ENCODE measurements at regions not wholly inside any gene's neighbourhood (a gene's known extent, or its start where the extent isn't known, plus 50 kb on each side); places are given as distances from the start of the nearest gene placed in this dataset.

- Histone ChIP-seq H3K9me3 (no peaks in the 10 kb centered on the region), H3K4me1 (no peaks in the 10 kb centered on the region), H3K36me3 (ENCODE audit: insufficient read depth in 1 of 2, low read depth in 1 of 2) (no peaks in the 10 kb centered on the region), H3K4me3 (no peak overlapping the region), H3K27ac (no peak overlapping the region), H3K27me3 (ENCODE audit: insufficient read depth in 3 of 3, low read length in 2 of 3) (no peaks in the 10 kb centered on the region)
- WGBS, 3 donors = 83 to 89% (median 85%) methylated on average over 9 of the region's 9 CpGs
- intact Hi-C loops (cut with DNase I) = no loop called here
- no peak for ATAC-seq
- no peak for DNase-seq
- TF ChIP-seq, protein P1, sequence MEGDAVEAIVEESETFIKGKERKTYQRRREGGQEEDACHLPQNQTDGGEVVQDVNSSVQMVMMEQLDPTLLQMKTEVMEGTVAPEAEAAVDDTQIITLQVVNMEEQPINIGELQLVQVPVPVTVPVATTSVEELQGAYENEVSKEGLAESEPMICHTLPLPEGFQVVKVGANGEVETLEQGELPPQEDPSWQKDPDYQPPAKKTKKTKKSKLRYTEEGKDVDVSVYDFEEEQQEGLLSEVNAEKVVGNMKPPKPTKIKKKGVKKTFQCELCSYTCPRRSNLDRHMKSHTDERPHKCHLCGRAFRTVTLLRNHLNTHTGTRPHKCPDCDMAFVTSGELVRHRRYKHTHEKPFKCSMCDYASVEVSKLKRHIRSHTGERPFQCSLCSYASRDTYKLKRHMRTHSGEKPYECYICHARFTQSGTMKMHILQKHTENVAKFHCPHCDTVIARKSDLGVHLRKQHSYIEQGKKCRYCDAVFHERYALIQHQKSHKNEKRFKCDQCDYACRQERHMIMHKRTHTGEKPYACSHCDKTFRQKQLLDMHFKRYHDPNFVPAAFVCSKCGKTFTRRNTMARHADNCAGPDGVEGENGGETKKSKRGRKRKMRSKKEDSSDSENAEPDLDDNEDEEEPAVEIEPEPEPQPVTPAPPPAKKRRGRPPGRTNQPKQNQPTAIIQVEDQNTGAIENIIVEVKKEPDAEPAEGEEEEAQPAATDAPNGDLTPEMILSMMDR (IDR thresholded peaks at IDR 0.05) = no peak
Measured at GRCh38 chr4:166502660-166503059, 629.6 kb downstream of the TLL1 start.

DNA sequence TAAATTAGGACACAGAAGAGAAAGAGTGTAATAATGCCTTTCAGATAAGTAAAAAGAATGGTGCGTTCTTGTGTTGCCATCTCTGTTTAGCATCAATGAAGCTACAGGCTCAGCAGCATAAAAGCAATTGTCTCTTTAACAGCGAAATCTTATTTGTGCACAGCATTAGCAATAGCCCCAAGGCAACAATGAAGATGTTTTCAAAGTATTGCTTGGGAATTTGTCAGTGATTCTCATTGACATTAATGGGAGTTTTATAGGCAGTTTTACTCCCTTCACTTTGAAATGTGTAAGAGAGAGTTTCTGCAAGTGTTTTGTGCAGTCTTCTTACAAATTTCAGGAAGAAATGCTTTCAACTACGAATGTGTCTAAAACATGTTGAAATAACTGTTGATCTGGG, 633.0 kb downstream of the TLL1 start:
- intact Hi-C loops (cut with DNase I) = no loop called here
- no peaks in the 10 kb centered on the region for H3K4me1 ChIP-seq
- DNase-seq (no peak), ATAC-seq (no peak)
- no peaks in the 10 kb centered on the region for H3K36me3 ChIP-seq (ENCODE audit: insufficient read depth in 1 of 2, low read depth in 1 of 2)
- TF ChIP-seq, protein P1 (IDR thresholded peaks at IDR 0.05) = no peak
- H3K9me3 ChIP-seq = no peaks in the 10 kb centered on the region
- no peak overlapping the region for H3K4me3 ChIP-seq
- WGBS, 3 donors = 80 to 86% (median 83%) methylated on average over 3 of the region's 3 CpGs
- H3K27ac ChIP-seq = no peak overlapping the region
- no peaks in the 10 kb centered on the region for H3K27me3 ChIP-seq (ENCODE audit: insufficient read depth in 3 of 3, low read length in 2 of 3)

GRCh38 chr4:166512267-166512666, 639.2 kb downstream of the TLL1 start:
- H3K4me1 ChIP-seq = no peaks in the 10 kb centered on the region
- WGBS, 3 donors = 85 to 90% (median 89%) methylated on average over 5 of the region's 5 CpGs
- DNase-seq (no peak), ATAC-seq (no peak)
- TF ChIP-seq, protein P1 (IDR thresholded peaks at IDR 0.05) = no peak
- intact Hi-C loops (cut with DNase I) = no loop called here
- no peaks in the 10 kb centered on the region for H3K27me3 ChIP-seq (ENCODE audit: insufficient read depth in 3 of 3, low read length in 2 of 3)
- H3K36me3 ChIP-seq (ENCODE audit: insufficient read depth in 1 of 2, low read depth in 1 of 2) = no peaks in the 10 kb centered on the region
- H3K27ac ChIP-seq = no peak overlapping the region
- H3K4me3 ChIP-seq = no peak overlapping the region
- H3K9me3 ChIP-seq = no peaks in the 10 kb centered on the region

DNA sequence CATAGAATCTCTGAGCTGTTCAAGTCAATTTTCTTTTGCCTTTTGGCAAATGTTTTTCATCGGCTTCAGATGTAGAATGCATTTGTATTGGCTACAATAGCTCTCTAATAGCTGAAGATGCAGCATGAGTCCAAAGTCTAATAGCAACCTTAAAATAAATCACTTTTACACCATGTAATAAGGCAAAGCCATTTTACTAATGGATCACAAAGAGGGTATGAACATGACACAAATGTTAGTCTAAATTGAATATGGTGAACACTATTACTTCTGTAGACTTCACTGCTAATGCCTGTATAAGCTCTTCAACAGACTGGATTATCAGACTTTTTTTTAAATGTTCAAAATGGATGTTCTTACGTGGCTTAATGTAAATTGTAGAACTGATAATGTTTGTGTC, 645.3 kb downstream of the TLL1 start:
- Histone ChIP-seq H3K36me3 (ENCODE audit: insufficient read depth in 1 of 2, low read depth in 1 of 2) (no peaks in the 10 kb centered on the region), H3K27me3 (ENCODE audit: insufficient read depth in 3 of 3, low read length in 2 of 3) (no peaks in the 10 kb centered on the region), H3K4me3 (no peak overlapping the region), H3K27ac (no peak overlapping the region), H3K4me1 (no peaks in the 10 kb centered on the region), H3K9me3 (no peaks in the 10 kb centered on the region)
- TF ChIP-seq, protein P1 (IDR thresholded peaks at IDR 0.05) = no peak
- intact Hi-C loops (cut with DNase I) = no loop called here
- ATAC-seq (no peak), DNase-seq (no peak)
- 84 to 90% (median 85%) methylated on average over 2 of the region's 2 CpGs for WGBS, 3 donors

DNA sequence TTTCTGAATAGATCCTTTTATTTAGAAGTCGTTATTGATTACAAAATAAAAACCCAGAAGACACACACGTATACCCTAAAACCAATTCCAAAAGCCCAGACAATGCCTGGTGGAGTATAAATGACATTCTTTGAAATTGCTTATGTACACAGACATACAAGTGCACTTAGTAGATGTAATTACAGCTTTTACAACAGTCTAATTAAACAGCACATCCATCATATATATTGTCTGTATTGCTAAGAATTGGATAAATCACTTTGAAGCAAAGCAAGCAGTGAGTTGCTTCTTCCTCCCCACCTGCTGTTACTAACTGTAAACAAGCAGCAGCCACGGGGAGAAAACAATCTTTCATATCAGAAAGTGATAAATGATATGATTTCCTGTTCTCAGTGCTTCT, 645.7 kb downstream of the TLL1 start:
- no peaks in the 10 kb centered on the region for H3K9me3 ChIP-seq
- TF ChIP-seq, protein P1 (IDR thresholded peaks at IDR 0.05) = no peak
- 56 to 59% (median 57%) methylated on average over 3 of the region's 3 CpGs for WGBS, 3 donors
- H3K4me3 ChIP-seq = no peak overlapping the region
- ATAC-seq = no peak
- H3K27ac ChIP-seq = no peak overlapping the region
- DNase-seq = no peak
- no peaks in the 10 kb centered on the region for H3K36me3 ChIP-seq (ENCODE audit: insufficient read depth in 1 of 2, low read depth in 1 of 2)
- no peaks in the 10 kb centered on the region for H3K4me1 ChIP-seq
- intact Hi-C loops (cut with DNase I) = no loop called here
- no peaks in the 10 kb centered on the region for H3K27me3 ChIP-seq (ENCODE audit: insufficient read depth in 3 of 3, low read length in 2 of 3)

Data from psoas muscle (tissue), 7 donors.